SH-SY5Y (cell line): ENCODE measurements at regions not wholly inside any gene's neighbourhood (a gene's known extent, or its start where the extent isn't known, plus 50 kb on each side); places are given as distances from the start of the nearest gene placed in this dataset.

Source experiments
- GATA2 ChIP-seq: IDR thresholded peaks from 2 replicates; pipeline ENCODE4 v1.6.1; 2011; ENCODE audit warnings: mild to moderate bottlenecking, low read depth, low read length
- GATA3 ChIP-seq: IDR thresholded peaks from 2 replicates; pipeline ENCODE4 v1.6.1; 2011; ENCODE audit warnings: low read depth, mild to moderate bottlenecking, low read length, moderate library complexity

DNA sequence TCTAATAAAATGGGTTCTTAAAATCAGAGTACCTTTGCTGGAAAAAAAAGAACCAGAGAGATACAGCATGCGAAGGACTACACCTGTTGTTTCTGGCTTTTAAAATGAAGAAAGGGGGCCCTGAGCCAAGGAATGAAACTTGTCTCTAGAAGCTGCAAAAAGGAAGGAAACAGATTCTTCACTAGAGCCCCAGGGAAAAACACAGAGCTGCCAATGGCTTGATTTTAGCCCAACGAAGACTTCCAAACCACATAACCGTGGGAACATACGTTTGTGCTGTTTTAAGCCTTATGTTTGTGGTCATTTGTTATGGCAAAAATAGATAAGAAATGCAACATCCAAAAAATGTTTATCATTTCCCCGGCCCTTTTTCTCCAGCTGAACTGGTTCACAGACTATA, 780.0 kb downstream of the SORCS1 start:
- TF ChIP-seq GATA3 (no peak), GATA2 (no peak)
